Stromal cell of bone marrow (primary cell): ENCODE measurements at regions not wholly inside any gene's neighbourhood (a gene's known extent, or its start where the extent isn't known, plus 50 kb on each side); places are given as distances from the start of the nearest gene placed in this dataset.

Source experiments
- DNase-seq: peaks from one replicate; pipeline ENCODE4 v3.0.0-alpha.2; 2012; ENCODE audit warnings: low read depth

- no peak for DNase-seq
These were observed 458.7 kb upstream of the HS6ST1 start for GRCh38 chr2:128777196-128778035.

DNA sequence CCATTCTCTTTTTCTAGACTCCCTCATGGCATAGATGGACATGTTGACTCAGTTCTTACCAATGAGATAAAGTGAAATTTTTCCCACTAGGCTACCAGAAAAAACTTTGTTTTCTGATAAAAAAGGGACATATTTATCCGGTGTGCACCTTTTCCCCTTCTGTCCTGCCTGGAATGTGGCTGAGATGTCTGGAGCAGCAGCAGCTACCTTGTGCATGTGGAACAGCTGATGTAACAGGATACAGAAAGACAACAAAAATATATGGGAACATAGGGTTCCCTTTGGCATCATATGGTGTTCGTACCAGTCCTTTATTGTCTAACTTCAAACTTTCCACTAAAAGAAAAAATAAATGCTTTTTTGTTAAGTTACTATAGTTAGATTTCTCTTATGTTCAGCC lies 460.2 kb upstream of the HS6ST1 start:
- DNase-seq, result no peak

DNA sequence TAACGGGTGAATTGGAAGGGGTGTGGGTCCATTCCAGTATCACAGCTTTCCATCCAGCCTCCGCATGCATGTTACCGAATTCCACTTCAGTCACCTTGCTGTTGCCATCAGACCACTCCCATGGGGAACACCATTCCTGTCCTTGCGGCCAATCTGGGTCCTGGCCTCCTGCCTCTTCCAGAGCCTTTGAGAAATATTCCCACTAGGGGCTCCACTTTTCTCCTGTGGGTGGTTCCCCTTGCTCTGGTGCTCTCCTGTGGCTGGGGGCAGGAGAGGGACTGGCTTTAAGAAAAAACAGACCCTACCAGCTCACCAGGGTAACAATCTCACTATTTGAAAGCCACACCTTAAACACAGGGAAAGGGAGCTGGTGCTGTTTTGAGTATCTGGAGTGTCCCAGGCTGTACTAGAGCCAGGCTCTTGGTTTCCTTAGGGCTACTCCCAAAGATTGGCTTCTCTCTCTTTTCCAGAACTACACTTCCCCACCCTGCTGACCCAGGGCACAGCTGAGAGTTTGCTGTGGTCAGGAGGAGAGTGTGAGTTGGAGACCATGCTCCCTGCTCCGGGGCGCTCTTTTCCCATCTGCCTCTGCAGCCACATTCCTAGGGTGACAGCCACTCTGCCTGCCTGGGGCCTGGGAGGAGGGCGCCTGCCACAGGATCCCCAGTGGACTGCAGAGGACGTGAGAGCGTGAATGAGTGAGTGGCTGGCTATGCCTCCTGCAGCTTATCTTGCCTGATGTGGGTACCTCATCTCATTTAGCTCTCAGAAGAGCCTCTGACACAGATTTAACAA lies 460.8 kb upstream of the HS6ST1 start:
- DNase-seq, result no peak

- DNase-seq, result no peak
These were observed 461.9 kb upstream of the HS6ST1 start for GRCh38 chr2:128780434-128781080.

DNA sequence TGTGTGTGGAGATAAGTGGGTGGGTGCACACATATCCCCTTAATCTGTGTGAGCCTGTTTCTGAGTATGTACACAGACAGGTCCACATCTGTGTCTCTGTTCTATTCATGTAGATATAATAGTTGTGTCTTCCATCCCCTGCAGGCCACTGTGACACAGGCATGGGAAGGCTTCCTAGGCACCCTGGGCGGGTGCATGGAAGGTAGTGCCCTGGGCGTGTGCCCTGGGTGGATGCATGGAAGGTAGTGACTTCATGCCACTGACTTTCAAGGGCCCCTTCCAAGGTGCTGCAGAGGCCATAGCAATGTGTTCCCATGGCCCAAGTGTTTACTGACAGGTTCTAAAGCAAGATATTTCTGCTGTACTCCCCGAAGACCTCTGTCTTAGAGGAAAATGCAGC lies 462.5 kb upstream of the HS6ST1 start:
- no peak for DNase-seq

DNA sequence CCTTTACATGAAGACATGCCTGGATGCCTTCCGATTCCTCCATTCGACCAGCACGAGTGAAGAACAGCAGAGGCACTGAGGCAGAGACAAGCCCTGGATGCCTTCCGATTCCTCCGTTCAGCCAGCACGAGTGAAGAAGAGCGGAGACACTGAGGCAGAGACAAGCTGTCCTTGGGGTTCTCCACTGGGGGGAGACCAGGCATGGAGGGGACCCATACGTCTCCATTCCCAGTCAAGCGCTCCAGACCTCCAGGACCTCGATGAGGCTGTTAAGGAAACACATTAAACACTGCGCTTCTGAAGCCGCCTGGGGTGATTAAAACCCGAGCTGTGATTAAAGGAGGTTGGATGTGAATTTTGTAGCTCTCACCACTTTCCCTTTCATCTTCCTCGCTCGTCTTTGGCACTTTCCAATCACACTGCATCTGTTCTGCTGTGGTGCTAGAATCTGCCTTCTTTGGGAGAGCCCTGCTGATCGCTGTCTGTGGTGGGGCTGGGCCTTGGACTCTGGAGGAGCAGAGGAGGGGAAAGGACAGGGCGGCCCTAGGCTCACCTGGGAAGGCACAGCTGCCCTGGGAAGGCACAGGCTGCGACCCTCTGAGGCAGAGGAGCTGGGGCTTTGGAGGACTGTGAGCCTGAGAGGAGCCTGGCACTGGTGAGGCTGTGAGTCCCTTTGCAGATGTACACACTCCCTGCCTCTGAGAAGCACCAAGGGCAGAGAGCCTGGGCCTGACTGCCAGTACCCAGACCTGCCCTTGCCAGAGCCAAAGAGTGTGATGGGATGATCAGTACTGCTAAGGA lies 463.1 kb upstream of the HS6ST1 start:
- DNase-seq, result no peak

DNA sequence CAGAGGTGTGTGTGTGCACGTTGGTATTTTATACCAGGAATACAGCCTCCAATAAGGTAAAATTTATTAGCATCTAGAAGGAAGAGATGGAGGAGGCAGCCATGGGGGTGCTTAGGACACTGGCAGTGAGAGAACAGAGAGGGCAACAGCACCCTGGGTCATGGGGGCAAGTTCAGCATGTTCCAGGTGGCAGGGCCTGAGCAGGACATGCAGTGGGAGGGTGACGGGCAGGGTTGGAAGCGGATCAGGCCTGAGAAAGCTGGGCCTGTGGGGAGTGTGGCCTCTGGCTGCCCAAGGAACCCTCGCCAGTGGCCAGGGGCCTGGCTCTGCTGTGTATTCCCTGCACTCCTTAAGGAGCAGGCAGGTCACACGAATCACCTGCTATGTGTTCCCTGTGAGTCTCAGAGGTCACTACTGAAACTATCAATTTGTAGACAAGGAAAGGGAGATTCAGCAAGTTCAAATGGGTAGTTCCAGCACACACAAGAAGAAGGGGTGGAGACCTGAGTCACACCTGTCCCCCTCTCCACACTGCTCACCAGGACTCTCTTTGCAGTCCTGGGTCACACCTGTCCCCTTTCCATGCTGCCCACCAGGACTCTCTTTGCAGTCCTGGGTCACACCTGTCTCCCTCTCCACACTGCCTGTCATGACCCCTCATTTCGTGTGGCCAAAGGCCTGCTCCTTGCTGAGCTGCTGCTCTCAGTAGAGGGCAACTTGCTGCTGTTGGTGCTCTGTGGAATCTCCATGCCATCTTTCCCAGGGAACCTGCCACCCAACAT lies 463.9 kb upstream of the HS6ST1 start:
- no peak for DNase-seq

DNA sequence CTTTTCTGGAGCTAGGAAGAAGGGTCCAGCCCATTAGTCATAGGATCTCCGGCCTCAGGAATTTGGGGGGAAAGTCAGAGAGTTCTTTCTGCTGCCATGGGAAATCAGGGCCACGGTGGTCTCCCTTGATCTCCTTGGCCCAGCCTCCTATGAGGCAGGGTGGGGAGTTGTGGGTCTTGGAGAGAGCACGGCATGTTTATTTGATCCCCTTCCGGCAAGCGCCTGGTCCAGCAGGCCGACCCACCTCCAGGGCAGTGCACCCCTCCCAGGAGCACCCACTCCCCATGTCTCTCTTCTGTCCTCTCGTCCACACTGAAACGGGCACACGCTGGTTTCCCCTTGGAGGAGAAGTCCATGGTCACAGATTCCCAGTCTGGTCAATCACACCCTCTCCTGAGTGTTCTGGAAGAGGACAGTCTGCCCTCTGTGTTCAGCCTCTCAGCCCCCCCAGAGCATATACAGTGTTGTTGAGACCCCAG lies 464.6 kb upstream of the HS6ST1 start:
- DNase-seq, result no peak

DNA sequence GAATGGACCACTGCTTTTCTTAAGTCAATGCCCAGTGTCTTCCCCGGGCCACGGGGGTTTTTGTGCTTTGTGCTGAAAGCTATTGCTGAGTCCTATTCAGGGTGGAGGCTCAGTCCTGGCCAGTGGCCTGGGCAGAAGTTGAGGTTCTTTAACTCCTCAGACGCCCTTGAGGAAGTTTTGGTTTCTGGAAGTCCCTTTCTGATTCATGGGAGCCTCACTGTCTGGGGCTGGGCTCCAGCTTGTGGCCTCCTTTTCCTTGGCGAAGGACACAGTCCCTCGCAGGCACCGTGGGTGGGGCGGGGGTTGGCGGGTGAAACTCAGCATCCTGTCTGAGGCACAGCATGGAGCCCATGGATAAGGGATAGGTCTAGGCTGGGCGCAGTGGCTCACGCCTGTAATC lies 465.2 kb upstream of the HS6ST1 start:
- no peak for DNase-seq

DNA sequence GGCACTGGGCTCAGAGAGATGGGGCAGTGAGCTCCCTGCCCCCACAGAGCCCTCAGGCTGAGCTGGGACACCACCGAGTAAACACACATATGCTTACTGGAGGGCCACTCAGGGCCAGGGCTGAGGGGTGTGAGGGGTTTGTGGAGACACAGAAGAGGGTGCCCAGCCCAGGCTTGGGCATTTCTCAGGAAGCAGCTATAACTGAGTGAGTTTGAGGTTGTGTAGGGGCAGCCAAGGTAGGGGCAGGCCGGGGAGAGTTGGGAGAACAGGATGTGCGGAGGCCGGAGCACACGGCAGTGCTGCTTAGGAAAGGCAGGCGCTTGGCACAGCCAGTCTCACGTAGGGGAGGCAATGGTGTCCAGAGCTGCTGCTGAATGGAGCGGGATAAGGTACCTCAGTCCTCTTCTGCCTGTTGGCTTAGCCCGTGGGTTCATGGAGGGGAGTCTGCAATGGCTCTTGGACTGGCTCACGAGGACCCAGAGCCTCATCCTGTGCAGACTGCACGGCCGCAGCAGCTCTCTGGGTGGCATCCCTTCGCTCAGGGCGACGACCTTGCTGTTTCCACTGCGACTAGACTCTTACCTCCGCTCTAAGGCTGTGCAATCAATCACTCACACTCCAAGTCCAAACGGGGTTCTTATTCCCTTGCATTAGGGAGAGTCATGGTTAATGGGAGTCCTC lies 466.1 kb upstream of the HS6ST1 start:
- no peak for DNase-seq

- DNase-seq, result no peak
These were observed 467.6 kb upstream of the HS6ST1 start for GRCh38 chr2:128786316-128786715.

GRCh38 chr2:128786741-128787478 lies 468.2 kb upstream of the HS6ST1 start:
- DNase-seq, result no peak

GRCh38 chr2:128787616-128788015 lies 468.9 kb upstream of the HS6ST1 start:
- no peak for DNase-seq

DNA sequence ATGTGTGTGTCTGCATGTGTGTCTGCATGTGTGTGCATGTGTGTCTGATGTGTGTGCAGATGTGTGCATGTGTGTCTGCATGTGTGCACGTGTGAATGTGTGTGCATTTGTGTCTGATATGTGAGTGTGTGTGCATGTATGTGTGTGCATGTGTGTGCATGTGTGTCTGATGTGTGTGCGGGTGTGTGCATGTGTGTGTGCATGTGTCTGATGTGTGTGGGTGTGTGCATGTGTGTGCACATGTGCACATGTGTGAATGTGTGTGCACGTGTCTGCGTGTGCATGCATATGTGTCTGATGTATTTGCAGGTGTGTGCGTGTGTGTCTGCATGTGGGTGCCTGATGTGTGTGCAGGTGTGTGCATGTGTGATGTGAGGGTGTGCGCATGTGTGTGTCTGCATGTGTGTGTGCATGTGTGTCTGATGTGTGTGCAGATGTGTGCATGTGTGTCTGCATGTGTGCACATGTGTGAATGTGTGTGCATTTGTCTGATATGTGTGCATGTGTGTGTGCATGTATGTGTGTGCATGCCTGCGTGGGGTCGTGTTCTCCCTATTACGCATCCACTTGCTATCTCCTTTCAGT lies 470.1 kb upstream of the HS6ST1 start:
- DNase-seq, result no peak

- no peak for DNase-seq
These were observed 470.6 kb upstream of the HS6ST1 start for GRCh38 chr2:128789221-128789620.

DNA sequence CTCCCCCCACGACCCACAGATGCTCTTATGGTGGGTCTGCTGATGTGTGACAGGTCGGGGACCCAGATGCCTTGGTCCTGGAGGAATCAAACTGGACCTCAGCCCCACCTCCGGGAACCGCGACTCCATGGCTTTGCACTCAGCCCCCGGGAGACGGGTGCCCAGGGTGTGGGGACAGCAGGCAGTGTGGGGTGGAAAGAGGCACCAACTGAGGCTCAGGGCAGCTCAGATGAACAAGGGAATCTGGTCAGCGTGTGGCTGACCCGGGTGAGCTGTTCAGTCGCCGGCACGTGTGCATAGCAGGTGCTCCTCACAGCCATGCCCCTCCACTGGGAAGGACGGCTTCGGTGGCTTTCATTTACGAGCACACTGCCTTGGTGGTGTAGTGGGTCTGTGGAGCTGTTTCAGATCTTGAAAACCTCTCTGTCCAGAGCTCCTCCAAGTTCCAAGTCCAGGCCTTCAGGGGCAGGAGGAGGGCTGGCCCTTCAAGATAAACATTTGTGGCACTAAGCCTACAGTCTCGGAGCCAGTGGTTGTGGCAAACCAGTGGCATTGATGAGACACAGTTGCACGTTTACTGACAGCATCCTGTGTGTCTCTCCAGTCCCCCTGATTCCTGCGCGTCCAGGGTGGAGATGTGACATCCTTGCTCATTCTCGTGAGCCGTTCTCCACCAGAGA lies 471.2 kb upstream of the HS6ST1 start:
- no peak for DNase-seq

- no peak for DNase-seq
These were observed 471.9 kb upstream of the HS6ST1 start for GRCh38 chr2:128790541-128791001.

DNA sequence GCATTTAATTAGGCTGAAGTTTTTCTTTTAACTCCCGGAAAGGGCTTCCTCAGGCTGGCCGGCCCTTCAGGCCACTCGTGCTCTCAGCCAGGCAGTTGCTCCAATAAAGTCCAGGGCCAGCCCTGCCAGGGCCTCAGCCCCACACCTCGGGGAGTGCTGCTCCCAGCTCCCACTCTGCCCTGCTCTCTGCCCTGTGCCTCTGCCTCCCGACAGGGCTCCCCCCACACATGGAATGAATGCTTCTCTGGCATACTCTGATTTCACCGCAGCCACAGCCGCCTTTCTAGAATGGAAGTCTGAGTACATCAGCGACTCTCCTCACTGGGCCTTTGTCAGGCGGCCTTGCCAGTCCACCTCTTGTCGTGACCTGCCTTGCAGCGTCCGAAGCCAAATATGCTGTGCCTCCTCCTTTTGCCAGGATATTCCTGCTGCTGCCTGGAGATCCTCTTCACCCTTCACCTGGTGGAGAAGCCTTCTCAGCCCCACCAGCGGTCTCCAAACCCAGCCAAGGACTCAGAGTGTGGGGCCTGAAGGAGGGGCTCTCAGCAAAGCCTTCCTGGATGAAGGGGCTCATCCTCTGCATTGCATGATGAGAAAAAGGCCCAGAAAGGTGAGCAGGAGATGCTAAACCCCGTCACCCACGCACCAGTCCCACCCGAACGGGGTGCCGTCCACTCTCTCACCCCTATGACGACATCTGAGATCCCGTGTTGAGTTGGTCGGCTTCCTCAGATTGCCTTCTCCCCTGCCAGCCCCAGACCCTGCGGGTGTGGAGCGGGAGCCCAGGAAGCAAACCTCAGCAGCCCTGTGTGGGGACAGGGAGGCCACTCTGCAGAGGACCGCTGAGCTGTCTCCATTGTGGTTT lies 472.7 kb upstream of the HS6ST1 start:
- no peak for DNase-seq
